ENCODE measurements at regions not wholly inside any gene's neighbourhood (a gene's known extent, or its start where the extent isn't known, plus 50 kb on each side); places are given as distances from the start of the nearest gene placed in this dataset.

DNA sequence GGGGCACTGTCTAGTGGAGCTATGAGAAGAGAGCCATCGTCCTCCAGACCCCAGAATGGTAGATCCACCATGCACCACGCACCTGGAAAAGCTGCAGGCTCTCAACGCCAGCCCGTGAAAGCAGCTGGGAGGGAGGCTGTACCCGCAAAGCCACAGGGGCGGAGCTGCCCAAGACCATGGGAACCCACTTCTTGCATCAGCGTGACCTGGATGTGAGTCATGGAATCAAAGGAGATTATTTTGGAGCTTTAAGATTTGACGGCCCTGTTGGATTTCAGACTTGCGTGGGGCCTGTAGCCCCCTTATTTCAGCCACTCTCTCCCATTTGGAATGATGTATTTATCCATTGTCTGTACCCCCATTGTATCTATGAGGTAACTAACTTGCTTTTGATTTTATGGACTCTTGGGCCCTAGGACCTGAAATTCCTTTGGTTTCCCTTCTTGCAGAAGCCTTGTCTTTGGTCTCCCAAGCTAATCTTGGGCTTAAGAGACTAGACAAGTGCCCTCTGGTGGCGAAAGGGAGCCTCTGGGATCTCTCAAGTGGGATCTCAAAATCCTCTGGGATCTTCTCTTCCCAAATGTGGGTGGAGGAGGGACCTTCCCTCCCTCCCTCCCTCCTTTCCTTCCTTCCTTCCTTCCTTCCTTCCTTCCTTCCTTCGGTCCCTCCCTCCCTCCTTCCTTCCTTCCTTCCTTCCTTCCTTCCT is 58.2 kb upstream of the HAPSTR1 start:
- ChIA-PET CTCF (interaction anchor here (0.6 to 1.7 kb wide), 7 partner anchors 8 to 448 kb away, joined by 3 to 6 read pairs (median 3); no protein-coding TSS in a partner anchor), POLR2A (no interaction called here)
- no peak for TF ChIP-seq SP1 (IDR thresholded peaks at IDR 0.05)
- TF ChIP-seq FOXM1 (IDR thresholded peaks at IDR 0.05; ENCODE audit: borderline replicate concordance), result no peak
- TF ChIP-seq HDGF (IDR thresholded peaks at IDR 0.05; ENCODE audit: borderline replicate concordance), result no peak
- TF ChIP-seq ARNT (IDR thresholded peaks at IDR 0.05), result no peak
- TF ChIP-seq FOXK2 (IDR thresholded peaks at IDR 0.05), result no peak
- TF ChIP-seq TARDBP (IDR thresholded peaks at IDR 0.05), result no peak
- no peak for TF ChIP-seq LEF1 (IDR thresholded peaks at IDR 0.05; ENCODE audit: borderline replicate concordance)
- no peak for TF ChIP-seq FOXA1 (IDR thresholded peaks at IDR 0.05)
- TF ChIP-seq CTBP1 (IDR thresholded peaks at IDR 0.05; ENCODE audit: borderline replicate concordance), result no peak
- TF ChIP-seq, protein P1, sequence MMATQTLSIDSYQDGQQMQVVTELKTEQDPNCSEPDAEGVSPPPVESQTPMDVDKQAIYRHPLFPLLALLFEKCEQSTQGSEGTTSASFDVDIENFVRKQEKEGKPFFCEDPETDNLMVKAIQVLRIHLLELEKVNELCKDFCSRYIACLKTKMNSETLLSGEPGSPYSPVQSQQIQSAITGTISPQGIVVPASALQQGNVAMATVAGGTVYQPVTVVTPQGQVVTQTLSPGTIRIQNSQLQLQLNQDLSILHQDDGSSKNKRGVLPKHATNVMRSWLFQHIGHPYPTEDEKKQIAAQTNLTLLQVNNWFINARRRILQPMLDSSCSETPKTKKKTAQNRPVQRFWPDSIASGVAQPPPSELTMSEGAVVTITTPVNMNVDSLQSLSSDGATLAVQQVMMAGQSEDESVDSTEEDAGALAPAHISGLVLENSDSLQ (IDR thresholded peaks at IDR 0.05), result no peak
- no peak for TF ChIP-seq ELF4 (IDR thresholded peaks at IDR 0.05)
- TF ChIP-seq L3MBTL2 (conservative IDR thresholded peaks at IDR 0.05), result no peak
- TF ChIP-seq NFRKB (IDR thresholded peaks at IDR 0.05), result no peak
- TF ChIP-seq ZNF384 (IDR thresholded peaks at IDR 0.05), result no peak
- TF ChIP-seq BHLHE40 (IDR thresholded peaks at IDR 0.05; ENCODE audit: borderline replicate concordance), result no peak
- no peak for TF ChIP-seq SUZ12 (IDR thresholded peaks at IDR 0.05)
- DNase-seq (ENCODE audit: extremely low spot score), result peak; percentile 64

DNA sequence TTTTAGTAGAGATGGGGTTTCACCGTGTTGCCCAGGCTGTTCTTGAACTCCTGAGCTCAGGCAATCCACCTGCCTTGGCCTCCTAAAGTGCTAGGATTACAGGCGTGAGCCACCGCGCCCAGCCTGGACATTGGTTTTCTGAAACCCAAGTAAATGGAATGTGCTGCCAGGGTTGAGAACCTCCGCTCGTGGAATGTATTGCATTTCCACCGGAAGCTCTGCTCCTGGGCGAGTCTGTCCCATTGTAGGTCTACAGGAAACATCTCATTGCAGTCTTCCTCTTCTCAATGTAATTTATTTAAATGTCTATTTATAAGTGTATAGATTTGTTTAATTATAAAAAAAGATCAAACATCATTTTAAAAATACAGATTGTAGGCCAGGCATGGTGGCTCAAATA is 57.4 kb upstream of the HAPSTR1 start:
- ChIA-PET POLR2A (no interaction called here), CTCF (interaction anchor here (1.0 to 1.7 kb wide), 2 partner anchors 8 to 10 kb away, joined by 4 to 6 read pairs; no protein-coding TSS in a partner anchor)
- DNase-seq (ENCODE audit: extremely low spot score), result no peak
- no peak for TF ChIP-seq ELF4 (IDR thresholded peaks at IDR 0.05)
- no peak for TF ChIP-seq NFRKB (IDR thresholded peaks at IDR 0.05)
- TF ChIP-seq BHLHE40 (IDR thresholded peaks at IDR 0.05; ENCODE audit: borderline replicate concordance), result no peak
- no peak for TF ChIP-seq FOXK2 (IDR thresholded peaks at IDR 0.05)
- no peak for TF ChIP-seq TARDBP (IDR thresholded peaks at IDR 0.05)
- no peak for TF ChIP-seq HDGF (IDR thresholded peaks at IDR 0.05; ENCODE audit: borderline replicate concordance)
- no peak for TF ChIP-seq ZNF384 (IDR thresholded peaks at IDR 0.05)
- no peak for TF ChIP-seq CTBP1 (IDR thresholded peaks at IDR 0.05; ENCODE audit: borderline replicate concordance)
- TF ChIP-seq, protein P1 (IDR thresholded peaks at IDR 0.05), result no peak
- TF ChIP-seq FOXA1 (IDR thresholded peaks at IDR 0.05), result no peak
- no peak for TF ChIP-seq SUZ12 (IDR thresholded peaks at IDR 0.05)
- no peak for TF ChIP-seq SP1 (IDR thresholded peaks at IDR 0.05)

DNA sequence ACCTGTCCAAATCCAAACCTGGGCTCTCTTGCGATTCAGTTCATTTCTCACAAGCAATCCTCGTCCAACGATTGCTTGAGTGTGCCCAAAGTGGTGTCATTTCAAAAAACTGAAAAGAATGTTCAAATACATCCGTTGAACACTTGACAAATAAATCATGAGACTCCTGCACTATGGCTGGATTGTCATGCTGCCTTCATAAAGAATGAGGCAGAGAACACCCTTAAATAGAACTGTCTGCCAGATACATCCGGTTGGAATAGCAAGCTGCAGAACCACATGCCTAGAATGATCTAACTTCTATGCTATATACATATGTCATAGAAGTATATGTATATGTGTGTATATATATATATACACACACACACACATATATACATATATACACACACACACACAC is 55.4 kb upstream of the HAPSTR1 start:
- CTCF ChIA-PET, result no interaction called here

DNA sequence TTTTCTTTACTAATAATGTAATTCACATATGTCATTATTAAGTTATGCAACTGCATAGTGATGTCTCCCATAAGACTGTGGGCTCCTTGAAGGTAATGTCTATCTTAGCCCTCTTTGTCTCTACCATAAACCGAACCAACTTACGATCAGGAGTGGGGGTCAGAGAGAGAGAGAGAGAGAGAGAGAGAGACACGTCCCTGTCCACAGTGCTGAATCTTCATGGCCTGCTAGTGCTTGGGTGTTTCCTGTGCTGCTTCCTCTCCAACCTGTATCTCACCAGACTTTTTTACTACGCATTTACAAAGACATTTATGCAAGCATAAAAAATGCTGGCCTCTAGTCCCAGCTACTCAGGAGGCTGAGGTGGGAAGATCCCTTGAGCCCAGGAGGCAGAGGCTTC is 52.2 kb upstream of the HAPSTR1 start:
- ChIA-PET POLR2A (no interaction called here), CTCF (no interaction called here)
- TF ChIP-seq, protein P1 (IDR thresholded peaks at IDR 0.05), result no peak
- TF ChIP-seq LEF1 (IDR thresholded peaks at IDR 0.05; ENCODE audit: borderline replicate concordance) (no peak), BHLHE40 (IDR thresholded peaks at IDR 0.05; ENCODE audit: borderline replicate concordance) (no peak), FOXK2 (IDR thresholded peaks at IDR 0.05) (no peak), L3MBTL2 (conservative IDR thresholded peaks at IDR 0.05) (no peak), SUZ12 (IDR thresholded peaks at IDR 0.05) (no peak), NFRKB (IDR thresholded peaks at IDR 0.05) (no peak), FOXA1 (IDR thresholded peaks at IDR 0.05) (no peak), FOXM1 (IDR thresholded peaks at IDR 0.05; ENCODE audit: borderline replicate concordance) (no peak), HDGF (IDR thresholded peaks at IDR 0.05; ENCODE audit: borderline replicate concordance) (no peak)
- no peak for DNase-seq (ENCODE audit: extremely low spot score)

More for the DNA sequence above, 55.4 kb upstream of the HAPSTR1 start:
- DNase-seq (ENCODE audit: extremely low spot score), result no peak
- TF ChIP-seq, protein P1 (IDR thresholded peaks at IDR 0.05), result no peak
- TF ChIP-seq FOXM1 (IDR thresholded peaks at IDR 0.05; ENCODE audit: borderline replicate concordance) (no peak), FOXA1 (IDR thresholded peaks at IDR 0.05) (no peak), ZNF384 (IDR thresholded peaks at IDR 0.05) (no peak), LEF1 (IDR thresholded peaks at IDR 0.05; ENCODE audit: borderline replicate concordance) (no peak), BHLHE40 (IDR thresholded peaks at IDR 0.05; ENCODE audit: borderline replicate concordance) (no peak), SP1 (IDR thresholded peaks at IDR 0.05) (no peak), CTBP1 (IDR thresholded peaks at IDR 0.05; ENCODE audit: borderline replicate concordance) (no peak), FOXK2 (IDR thresholded peaks at IDR 0.05) (no peak), ELF4 (IDR thresholded peaks at IDR 0.05) (no peak), SUZ12 (IDR thresholded peaks at IDR 0.05) (no peak), NFRKB (IDR thresholded peaks at IDR 0.05) (no peak), TARDBP (IDR thresholded peaks at IDR 0.05) (no peak), L3MBTL2 (conservative IDR thresholded peaks at IDR 0.05) (no peak), HDGF (IDR thresholded peaks at IDR 0.05; ENCODE audit: borderline replicate concordance) (no peak)
- POLR2A ChIA-PET, result interaction anchor here (1.0 kb wide), 1 partner anchor 55 kb away, joined by 3 read pairs; the partner anchor contains the start of gene HAPSTR1

DNA sequence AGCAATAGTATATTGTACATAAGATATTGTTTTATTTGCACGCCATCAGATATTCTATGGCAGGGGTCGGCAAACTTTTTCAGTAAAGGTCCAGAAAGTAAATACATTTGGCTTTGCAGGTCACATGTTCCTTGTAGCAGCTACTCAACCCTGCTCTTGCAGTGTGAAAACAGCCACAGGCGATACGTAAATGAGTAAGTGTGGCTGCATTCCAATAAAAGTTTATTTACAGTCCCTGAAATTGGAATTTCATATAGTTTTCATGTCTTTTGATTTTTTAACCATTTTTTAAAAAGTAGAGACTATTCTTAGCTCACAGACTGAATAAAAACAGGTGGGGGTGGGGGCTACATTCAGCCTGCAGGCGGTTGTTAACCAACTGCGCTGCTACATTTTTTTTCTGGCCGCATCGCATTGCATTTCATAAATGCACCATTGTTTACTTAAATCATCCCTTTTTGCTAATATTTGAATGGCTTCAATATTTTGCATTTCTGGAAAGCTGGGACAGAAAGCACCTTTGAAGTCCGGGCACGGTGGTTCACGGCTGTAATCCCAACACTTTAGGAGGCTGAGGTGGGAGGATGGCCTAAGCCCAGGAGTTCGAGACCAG is 50.5 kb upstream of the HAPSTR1 start:
- no peak for DNase-seq (ENCODE audit: extremely low spot score)
- POLR2A ChIA-PET, result no interaction called here
- CTCF ChIA-PET, result interaction anchor here (1.0 kb wide), 1 partner anchor 9 kb away, joined by 3 read pairs; no protein-coding TSS in a partner anchor
- TF ChIP-seq BHLHE40 (IDR thresholded peaks at IDR 0.05; ENCODE audit: borderline replicate concordance), result no peak
- TF ChIP-seq, protein P1 (IDR thresholded peaks at IDR 0.05), result no peak
- no peak for TF ChIP-seq FOXM1 (IDR thresholded peaks at IDR 0.05; ENCODE audit: borderline replicate concordance)

Data from HEK293T (cell line).